ENCODE measurements at regions not wholly inside any gene's neighbourhood (a gene's known extent, or its start where the extent isn't known, plus 50 kb on each side); places are given as distances from the start of the nearest gene placed in this dataset.

- no peak for DNase-seq (ENCODE audit: low read depth)
These were observed 198.4 kb downstream of the CMPK2 start for GRCh38 chr2:6667326-6667725.

GRCh38 chr2:6671913-6672312 lies 193.8 kb downstream of the CMPK2 start:
- no peak for DNase-seq (ENCODE audit: low read depth)

- DNase-seq (ENCODE audit: low read depth) = no peak
These were observed 191.3 kb downstream of the CMPK2 start for GRCh38 chr2:6674381-6674780.

GRCh38 chr2:6675791-6676190 lies 189.9 kb downstream of the CMPK2 start:
- DNase-seq (ENCODE audit: low read depth) = no peak

GRCh38 chr2:6676241-6676640 lies 189.5 kb downstream of the CMPK2 start:
- DNase-seq (ENCODE audit: low read depth) = no peak

- DNase-seq (ENCODE audit: low read depth) = no peak
These were observed 188.9 kb downstream of the CMPK2 start for GRCh38 chr2:6676776-6677175.

- DNase-seq (ENCODE audit: low read depth) = no peak
These were observed 186.2 kb downstream of the CMPK2 start for GRCh38 chr2:6679471-6679870.

GRCh38 chr2:6683516-6683915 lies 182.2 kb downstream of the CMPK2 start:
- DNase-seq (ENCODE audit: low read depth) = no peak

- no peak for DNase-seq (ENCODE audit: low read depth)
These were observed 180.3 kb downstream of the CMPK2 start for GRCh38 chr2:6685447-6685846.

- no peak for DNase-seq (ENCODE audit: low read depth)
These were observed 173.7 kb downstream of the CMPK2 start for GRCh38 chr2:6692056-6692455.

- DNase-seq (ENCODE audit: low read depth) = no peak
These were observed 172.9 kb downstream of the CMPK2 start for GRCh38 chr2:6692819-6693218.

GRCh38 chr2:6694555-6694954 lies 171.2 kb downstream of the CMPK2 start:
- no peak for DNase-seq (ENCODE audit: low read depth)

GRCh38 chr2:6700335-6700734 lies 165.4 kb downstream of the CMPK2 start:
- no peak for DNase-seq (ENCODE audit: low read depth)

- DNase-seq (ENCODE audit: low read depth) = no peak
These were observed 161.6 kb downstream of the CMPK2 start for GRCh38 chr2:6704077-6704476.

GRCh38 chr2:6721395-6721794 lies 144.3 kb downstream of the CMPK2 start:
- DNase-seq (ENCODE audit: low read depth) = no peak

- DNase-seq (ENCODE audit: low read depth) = no peak
These were observed 143.1 kb downstream of the CMPK2 start for GRCh38 chr2:6722574-6722973.

- DNase-seq (ENCODE audit: low read depth) = no peak
These were observed 141.7 kb downstream of the CMPK2 start for GRCh38 chr2:6723865-6724604.

GRCh38 chr2:6724605-6725140 lies 141.0 kb downstream of the CMPK2 start:
- DNase-seq (ENCODE audit: low read depth) = no peak

- no peak for DNase-seq (ENCODE audit: low read depth)
These were observed 137.6 kb downstream of the CMPK2 start for GRCh38 chr2:6728156-6728555.

GRCh38 chr2:6730003-6730402 lies 135.7 kb downstream of the CMPK2 start:
- no peak for DNase-seq (ENCODE audit: low read depth)

- no peak for DNase-seq (ENCODE audit: low read depth)
These were observed 134.8 kb downstream of the CMPK2 start for GRCh38 chr2:6730649-6731532.

GRCh38 chr2:6739547-6739946 lies 126.2 kb downstream of the CMPK2 start:
- DNase-seq (ENCODE audit: low read depth) = no peak

- DNase-seq (ENCODE audit: low read depth) = no peak
These were observed 124.5 kb downstream of the CMPK2 start for GRCh38 chr2:6741229-6741628.
